Natural killer cell (primary cell): ENCODE measurements at regions not wholly inside any gene's neighbourhood (a gene's known extent, or its start where the extent isn't known, plus 50 kb on each side); places are given as distances from the start of the nearest gene placed in this dataset.

ENCODE experiments used
- ATAC-seq, 3 donors: fragments of 150-1000 bp in 2 of 3; fragments of 200-7000 bp in 1 of 3; cut with Tn5 transposase; 1 replicate in 1 of 3; 2 replicates in 2 of 3; pipeline ENCODE4 v1.10.0; 2021; ENCODE audit warnings: mild to moderate bottlenecking in 2 of 3, moderate library complexity in 2 of 3
- DNase-seq, 2 donors: peaks; one replicate each; pipeline versions ENCODE4 v3.0.0 to v3.0.0-alpha.2; 2013 to 2021; ENCODE audit warnings: mixed read lengths in 1 of 2
- H3K27ac ChIP-seq: one replicate; pipeline ENCODE4 v1.5.1; 2013; ENCODE audit warnings: mild to moderate bottlenecking, low read length
- H3K27me3 ChIP-seq: one replicate; pipeline ENCODE4 v1.6.1; 2013; ENCODE audit warnings: low read length; ENCODE audit not compliant: control insufficient read depth, insufficient read depth
- H3K36me3 ChIP-seq: one replicate; pipeline ENCODE4 v1.6.1; 2013; ENCODE audit warnings: low read length; ENCODE audit not compliant: control insufficient read depth, insufficient read depth
- H3K4me1 ChIP-seq: one replicate; pipeline ENCODE4 v1.6.1; 2013; ENCODE audit warnings: low read length; ENCODE audit not compliant: control insufficient read depth, insufficient read depth
- H3K4me3 ChIP-seq: one replicate; pipeline ENCODE4 v1.5.1; 2013; ENCODE audit warnings: low read length
- H3K9me3 ChIP-seq: one replicate; pipeline ENCODE4 v1.6.1; 2013; ENCODE audit warnings: low read length; ENCODE audit not compliant: control insufficient read depth, insufficient read depth
- H3K27ac Mint-ChIP-seq, 2 donors: one replicate each; pipeline ENCODE4 v1.8.0; 2022; ENCODE audit warnings: mild to moderate bottlenecking in 2 of 2, mixed read lengths in 2 of 2, moderate library complexity in 1 of 2
- H3K27me3 Mint-ChIP-seq, 2 donors: one replicate each; pipeline ENCODE4 v1.8.0; 2022; ENCODE audit warnings: low read depth in 2 of 2, mixed read lengths in 2 of 2
- H3K36me3 Mint-ChIP-seq: one replicate; pipeline ENCODE4 v1.8.0; 2022; ENCODE audit warnings: mixed read lengths
- H3K4me1 Mint-ChIP-seq, 2 donors: one replicate each; pipeline ENCODE4 v1.8.0; 2022; ENCODE audit warnings: mixed read lengths in 2 of 2
- H3K4me3 Mint-ChIP-seq: one replicate; pipeline ENCODE4 v1.8.0; 2022; ENCODE audit warnings: mild to moderate bottlenecking, moderate library complexity, mixed read lengths
- H3K9me3 Mint-ChIP-seq, 2 donors: one replicate each; pipeline ENCODE4 v1.8.0; 2022; ENCODE audit warnings: mixed read lengths in 2 of 2
- CTCF ChIP-seq: fragments of 200-600 bp; IDR thresholded peaks from one replicate; pipeline ENCODE4 v1.8.0; 2022; ENCODE audit warnings: antibody characterized with exemption
- WGBS: methylation state at CpG from one replicate; pipeline ENCODE4 v1.1.7; 2013; ENCODE audit warnings: missing lambda C conversion rate; ENCODE audit not compliant: insufficient coverage; 5-methylcytosine and 5-hydroxymethylcytosine counted together
- intact Hi-C: fragments of 100-400 bp; cut with micrococcal nuclease; formaldehyde crosslinking; loops from one replicate; pipeline ENCODE4 v1.14.2; 2022

- Mint-ChIP-seq H3K9me3 (no peaks in the 10 kb centered on the region), H3K4me3 (no peak overlapping the region), H3K27ac (no peak overlapping the region), H3K27me3 (peaks cover 7 to 12% of the 10 kb centered on the region in 2 donors), H3K36me3 (no peaks in the 10 kb centered on the region), H3K4me1 (no peaks in the 10 kb centered on the region)
- Histone ChIP-seq H3K9me3 (no peaks in the 10 kb centered on the region), H3K27me3 (no peaks in the 10 kb centered on the region), H3K4me3 (no peak overlapping the region), H3K27ac (no peak overlapping the region), H3K36me3 (no peaks in the 10 kb centered on the region), H3K4me1 (no peaks in the 10 kb centered on the region)
- WGBS = 22% methylated on average over 2 of the region's 2 CpGs
- no peak for TF ChIP-seq CTCF
- DNase-seq (no peak), ATAC-seq (no peak)
- intact Hi-C loops = no loop called here
Measured at GRCh38 chr20:4519534-4519933, 166.7 kb upstream of the PRNP start.

- Mint-ChIP-seq H3K27me3 (peaks cover 18 to 26% of the 10 kb centered on the region in 2 donors), H3K4me3 (no peak overlapping the region), H3K36me3 (no peaks in the 10 kb centered on the region), H3K27ac (no peak overlapping the region), H3K4me1 (no peaks in the 10 kb centered on the region), H3K9me3 (no peaks in the 10 kb centered on the region)
- ATAC-seq (no peak), DNase-seq (no peak)
- intact Hi-C loops = no loop called here
- no peaks in the 10 kb centered on the region for H3K36me3 ChIP-seq
- TF ChIP-seq CTCF = no peak
- no peaks in the 10 kb centered on the region for H3K4me1 ChIP-seq
- WGBS = 50% methylated on average over 1 of the region's 1 CpG
- H3K4me3 ChIP-seq = no peak overlapping the region
- no peaks in the 10 kb centered on the region for H3K9me3 ChIP-seq
- no peak overlapping the region for H3K27ac ChIP-seq
- no peaks in the 10 kb centered on the region for H3K27me3 ChIP-seq
Measured at GRCh38 chr20:4516876-4517275, 169.4 kb upstream of the PRNP start.

GRCh38 chr20:4513720-4514119, 172.5 kb upstream of the PRNP start:
- H3K4me3 Mint-ChIP-seq = no peak overlapping the region
- peaks cover 23 to 34% of the 10 kb centered on the region in 2 donors for H3K27me3 Mint-ChIP-seq
- intact Hi-C loops = no loop called here
- Histone ChIP-seq H3K4me3 (no peak overlapping the region), H3K27ac (no peak overlapping the region), H3K4me1 (no peaks in the 10 kb centered on the region), H3K36me3 (no peaks in the 10 kb centered on the region), H3K9me3 (no peaks in the 10 kb centered on the region), H3K27me3 (no peaks in the 10 kb centered on the region)
- no peaks in the 10 kb centered on the region for H3K4me1 Mint-ChIP-seq
- H3K36me3 Mint-ChIP-seq = no peaks in the 10 kb centered on the region
- H3K9me3 Mint-ChIP-seq = no peaks in the 10 kb centered on the region
- DNase-seq (no peak), ATAC-seq (no peak)
- no peak overlapping the region for H3K27ac Mint-ChIP-seq
- no peak for TF ChIP-seq CTCF

- Histone ChIP-seq H3K4me1 (no peaks in the 10 kb centered on the region), H3K4me3 (no peak overlapping the region), H3K27ac (no peak overlapping the region), H3K36me3 (no peaks in the 10 kb centered on the region), H3K27me3 (no peaks in the 10 kb centered on the region), H3K9me3 (no peaks in the 10 kb centered on the region)
- ATAC-seq (no peak), DNase-seq (no peak)
- TF ChIP-seq CTCF = no peak
- Mint-ChIP-seq H3K9me3 (no peaks in the 10 kb centered on the region), H3K4me3 (no peak overlapping the region), H3K27me3 (peaks cover 20 to 28% of the 10 kb centered on the region in 2 donors), H3K4me1 (no peaks in the 10 kb centered on the region), H3K36me3 (no peaks in the 10 kb centered on the region), H3K27ac (no peak overlapping the region)
- WGBS = 71% methylated on average over 3 of the region's 3 CpGs
- intact Hi-C loops = no loop called here
Measured at GRCh38 chr20:4512891-4513550, 173.2 kb upstream of the PRNP start.
